Ishikawa (cell line): ENCODE measurements at regions not wholly inside any gene's neighbourhood (a gene's known extent, or its start where the extent isn't known, plus 50 kb on each side); places are given as distances from the start of the nearest gene placed in this dataset.

Source experiments
- CEBPB ChIP-seq: IDR thresholded peaks from 2 replicates; pipeline ENCODE4 v1.6.1; 2012
- CREB1 ChIP-seq: IDR thresholded peaks from 2 replicates; pipeline ENCODE4 v1.6.1; 2012; ENCODE audit warnings: low read depth
- EGR1 ChIP-seq: IDR thresholded peaks from 2 replicates; pipeline ENCODE4 v1.6.1; 2012
- EP300 ChIP-seq: IDR thresholded peaks from 2 replicates; pipeline ENCODE4 v1.6.1; 2012; ENCODE audit warnings: borderline replicate concordance
- FOXM1 ChIP-seq: IDR thresholded peaks from 2 replicates; pipeline ENCODE4 v1.6.1; 2012; ENCODE audit warnings: low read depth, borderline replicate concordance
- NFIC ChIP-seq: IDR thresholded peaks from 2 replicates; pipeline ENCODE4 v1.6.1; 2012
- RAD21 ChIP-seq: IDR thresholded peaks from 2 replicates; pipeline ENCODE4 v1.6.1; 2012; ENCODE audit warnings: low read depth
- TAF1 ChIP-seq: IDR thresholded peaks from 2 replicates; pipeline ENCODE4 v1.6.1; 2012; ENCODE audit warnings: low read depth, mild to moderate bottlenecking
- TCF12 ChIP-seq: IDR thresholded peaks from 2 replicates; pipeline ENCODE4 v1.6.1; 2012; ENCODE audit warnings: low read depth
- TEAD4 ChIP-seq: IDR thresholded peaks from 2 replicates; pipeline ENCODE4 v1.6.1; 2012
- YY1 ChIP-seq: IDR thresholded peaks from 2 replicates; pipeline ENCODE4 v1.6.1; 2012; ENCODE audit warnings: low read depth
- ZBTB7A ChIP-seq: IDR thresholded peaks from 2 replicates; pipeline ENCODE4 v1.6.1; 2012; ENCODE audit warnings: low read depth
- TF ChIP-seq, protein P1 (sequence below): IDR thresholded peaks from 2 replicates; pipeline ENCODE4 v1.6.1; 2012
- TF ChIP-seq, protein P2 (sequence below): IDR thresholded peaks from 2 replicates; pipeline ENCODE4 v1.6.1; 2012
- TF ChIP-seq, protein P3 (sequence below): IDR thresholded peaks from 2 replicates; pipeline ENCODE4 v1.6.1; 2012; ENCODE audit warnings: low read depth, mild to moderate bottlenecking

DNA sequence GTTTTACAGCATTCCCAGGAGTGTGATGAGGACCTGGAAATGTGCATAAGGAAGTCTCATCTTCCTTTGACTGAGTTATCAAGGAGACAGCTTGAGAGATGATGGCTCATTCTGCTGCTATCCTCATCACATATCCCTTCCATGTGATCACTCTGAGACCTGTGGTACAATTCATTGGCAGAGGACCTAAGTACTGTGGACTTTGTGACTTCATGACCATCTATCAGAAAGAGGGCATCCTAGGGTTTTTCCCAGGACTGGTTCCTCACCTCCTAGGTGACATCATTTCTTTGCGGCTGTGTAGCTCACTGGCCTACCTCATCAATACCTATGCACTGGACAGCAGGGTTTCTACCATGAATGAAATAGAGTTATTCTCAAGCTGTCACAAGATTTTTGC, 172.1 kb upstream of the PLEKHG7 start:
- TF ChIP-seq, protein P1, sequence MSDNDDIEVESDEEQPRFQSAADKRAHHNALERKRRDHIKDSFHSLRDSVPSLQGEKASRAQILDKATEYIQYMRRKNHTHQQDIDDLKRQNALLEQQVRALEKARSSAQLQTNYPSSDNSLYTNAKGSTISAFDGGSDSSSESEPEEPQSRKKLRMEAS = no peak
- TF ChIP-seq TAF1 (no peak), CEBPB (no peak), ZBTB7A (no peak), TEAD4 (no peak), RAD21 (no peak), EP300 (no peak), TCF12 (no peak), NFIC (no peak), EGR1 (no peak), CREB1 (no peak), FOXM1 (no peak), YY1 (no peak)
- TF ChIP-seq, protein P2, sequence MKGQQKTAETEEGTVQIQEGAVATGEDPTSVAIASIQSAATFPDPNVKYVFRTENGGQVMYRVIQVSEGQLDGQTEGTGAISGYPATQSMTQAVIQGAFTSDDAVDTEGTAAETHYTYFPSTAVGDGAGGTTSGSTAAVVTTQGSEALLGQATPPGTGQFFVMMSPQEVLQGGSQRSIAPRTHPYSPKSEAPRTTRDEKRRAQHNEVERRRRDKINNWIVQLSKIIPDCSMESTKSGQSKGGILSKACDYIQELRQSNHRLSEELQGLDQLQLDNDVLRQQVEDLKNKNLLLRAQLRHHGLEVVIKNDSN = no peak
- TF ChIP-seq, protein P3, sequence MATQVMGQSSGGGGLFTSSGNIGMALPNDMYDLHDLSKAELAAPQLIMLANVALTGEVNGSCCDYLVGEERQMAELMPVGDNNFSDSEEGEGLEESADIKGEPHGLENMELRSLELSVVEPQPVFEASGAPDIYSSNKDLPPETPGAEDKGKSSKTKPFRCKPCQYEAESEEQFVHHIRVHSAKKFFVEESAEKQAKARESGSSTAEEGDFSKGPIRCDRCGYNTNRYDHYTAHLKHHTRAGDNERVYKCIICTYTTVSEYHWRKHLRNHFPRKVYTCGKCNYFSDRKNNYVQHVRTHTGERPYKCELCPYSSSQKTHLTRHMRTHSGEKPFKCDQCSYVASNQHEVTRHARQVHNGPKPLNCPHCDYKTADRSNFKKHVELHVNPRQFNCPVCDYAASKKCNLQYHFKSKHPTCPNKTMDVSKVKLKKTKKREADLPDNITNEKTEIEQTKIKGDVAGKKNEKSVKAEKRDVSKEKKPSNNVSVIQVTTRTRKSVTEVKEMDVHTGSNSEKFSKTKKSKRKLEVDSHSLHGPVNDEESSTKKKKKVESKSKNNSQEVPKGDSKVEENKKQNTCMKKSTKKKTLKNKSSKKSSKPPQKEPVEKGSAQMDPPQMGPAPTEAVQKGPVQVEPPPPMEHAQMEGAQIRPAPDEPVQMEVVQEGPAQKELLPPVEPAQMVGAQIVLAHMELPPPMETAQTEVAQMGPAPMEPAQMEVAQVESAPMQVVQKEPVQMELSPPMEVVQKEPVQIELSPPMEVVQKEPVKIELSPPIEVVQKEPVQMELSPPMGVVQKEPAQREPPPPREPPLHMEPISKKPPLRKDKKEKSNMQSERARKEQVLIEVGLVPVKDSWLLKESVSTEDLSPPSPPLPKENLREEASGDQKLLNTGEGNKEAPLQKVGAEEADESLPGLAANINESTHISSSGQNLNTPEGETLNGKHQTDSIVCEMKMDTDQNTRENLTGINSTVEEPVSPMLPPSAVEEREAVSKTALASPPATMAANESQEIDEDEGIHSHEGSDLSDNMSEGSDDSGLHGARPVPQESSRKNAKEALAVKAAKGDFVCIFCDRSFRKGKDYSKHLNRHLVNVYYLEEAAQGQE = no peak

DNA sequence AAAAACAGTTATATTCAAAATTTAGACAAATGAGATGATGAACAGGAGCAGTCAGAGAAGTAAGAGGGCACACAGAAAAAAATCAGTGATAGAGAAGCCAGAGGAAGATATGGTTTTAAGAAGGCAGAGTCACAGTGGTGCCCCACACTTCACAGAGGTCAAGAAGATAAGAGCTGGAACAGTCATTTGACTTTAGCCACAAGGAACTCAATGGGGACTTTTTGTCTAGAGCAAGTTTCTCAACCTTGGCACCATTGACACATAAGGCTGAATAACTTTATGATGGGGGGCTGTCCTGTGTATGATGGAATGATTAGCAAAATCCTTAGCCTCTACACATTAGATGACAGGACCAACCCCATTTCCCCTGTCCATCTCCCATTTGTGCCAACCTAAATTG, 172.8 kb upstream of the PLEKHG7 start:
- no peak for TF ChIP-seq YY1
- TF ChIP-seq NFIC = no peak
- TF ChIP-seq, protein P2 = no peak
- TF ChIP-seq, protein P3 = no peak
- TF ChIP-seq, protein P1 = no peak
- no peak for TF ChIP-seq CEBPB
- no peak for TF ChIP-seq RAD21
- no peak for TF ChIP-seq CREB1
- no peak for TF ChIP-seq ZBTB7A
- TF ChIP-seq EGR1 = no peak
- TF ChIP-seq TEAD4 = no peak
- no peak for TF ChIP-seq EP300

DNA sequence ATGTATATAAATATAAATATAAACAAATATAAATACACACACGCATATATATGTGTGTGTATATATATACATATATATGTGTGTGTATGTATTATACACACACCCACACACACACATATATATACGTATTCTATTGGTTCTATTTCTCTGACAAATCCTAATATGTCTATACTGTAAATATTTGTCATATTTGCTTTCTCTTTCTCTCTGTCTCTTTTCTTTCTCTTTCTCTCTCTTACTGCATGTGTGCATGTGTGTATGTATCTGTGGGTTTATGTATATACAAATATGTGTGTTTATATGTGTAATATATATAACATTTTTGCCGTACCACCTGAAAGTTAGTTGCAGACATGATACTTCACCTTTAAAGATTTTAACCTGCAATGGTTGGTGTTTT, 174.2 kb upstream of the PLEKHG7 start:
- TF ChIP-seq EGR1 (no peak), TCF12 (no peak), RAD21 (no peak), NFIC (no peak), TAF1 (no peak), ZBTB7A (no peak), TEAD4 (no peak)
- TF ChIP-seq, protein P3 = no peak
- TF ChIP-seq, protein P2 = no peak

DNA sequence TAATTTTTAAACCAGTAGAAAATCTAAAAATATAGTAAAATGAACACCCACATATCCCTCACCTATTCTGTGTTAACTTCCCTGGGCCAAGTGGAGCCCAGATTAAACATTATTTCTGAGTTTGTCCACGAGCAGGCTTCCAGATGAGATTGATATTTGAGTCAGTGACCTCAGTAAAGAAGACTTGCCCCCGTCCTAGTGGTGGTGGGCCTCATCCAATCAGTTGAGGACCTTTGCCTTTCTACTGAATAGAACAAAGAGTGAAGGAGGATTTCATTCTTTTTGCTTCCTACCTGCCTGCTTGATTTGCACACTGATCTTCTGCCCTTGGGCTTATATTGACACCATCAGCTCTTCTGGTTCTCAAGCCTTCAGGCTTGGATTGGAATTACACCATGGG, 174.7 kb upstream of the PLEKHG7 start:
- no peak for TF ChIP-seq NFIC
- no peak for TF ChIP-seq CREB1
- no peak for TF ChIP-seq TEAD4
- TF ChIP-seq TCF12 = no peak
- no peak for TF ChIP-seq EP300
- no peak for TF ChIP-seq EGR1
- TF ChIP-seq, protein P3 = no peak
- TF ChIP-seq YY1 = no peak
- TF ChIP-seq, protein P2 = no peak
- no peak for TF ChIP-seq RAD21
- no peak for TF ChIP-seq CEBPB
- TF ChIP-seq TAF1 = no peak
- TF ChIP-seq ZBTB7A = no peak
- TF ChIP-seq, protein P1 = no peak
- TF ChIP-seq FOXM1 = no peak
